ENCODE measurements at regions not wholly inside any gene's neighbourhood (a gene's known extent, or its start where the extent isn't known, plus 50 kb on each side); places are given as distances from the start of the nearest gene placed in this dataset.

GRCh38 chr9:665296-665695 is 176.2 kb upstream of the DMRT1 start:
- Histone ChIP-seq H3K9me3 (ENCODE audit: control insufficient read depth in 4 of 4, low read length in 3 of 4) (no peaks in the 10 kb centered on the region), H3K9ac (ENCODE audit: low read depth in 1 of 2, low read length in 2 of 2) (no peak overlapping the region), H3K36me3 (ENCODE audit: control insufficient read depth in 4 of 4, insufficient read depth in 3 of 4, low read depth in 1 of 4, low read length in 3 of 4) (no peaks in the 10 kb centered on the region), H3K27me3 (ENCODE audit: control insufficient read depth in 4 of 4, insufficient read depth in 4 of 4, low read length in 3 of 4) (no peaks in the 10 kb centered on the region), H3K4me1 (ENCODE audit: control insufficient read depth in 4 of 4, insufficient read depth in 4 of 4, low read length in 3 of 4) (no peaks in the 10 kb centered on the region), H3K4me3 (ENCODE audit: low read depth in 1 of 3, low read length in 3 of 3) (no peak overlapping the region), H3K27ac (ENCODE audit: low read depth in 1 of 2, low read length in 2 of 2) (no peak overlapping the region)
- 95% methylated on average over 2 of the region's 2 CpGs for WGBS
- TF ChIP-seq HNF4A (conservative IDR thresholded peaks at IDR 0.05) (no peak), FOXA2 (IDR thresholded peaks at IDR 0.05) (no peak), ATF3 (IDR thresholded peaks at IDR 0.05) (no peak), HNF4G (IDR thresholded peaks at IDR 0.05) (no peak)
- DNase-seq (ENCODE audit: low spot score): no peak

DNA sequence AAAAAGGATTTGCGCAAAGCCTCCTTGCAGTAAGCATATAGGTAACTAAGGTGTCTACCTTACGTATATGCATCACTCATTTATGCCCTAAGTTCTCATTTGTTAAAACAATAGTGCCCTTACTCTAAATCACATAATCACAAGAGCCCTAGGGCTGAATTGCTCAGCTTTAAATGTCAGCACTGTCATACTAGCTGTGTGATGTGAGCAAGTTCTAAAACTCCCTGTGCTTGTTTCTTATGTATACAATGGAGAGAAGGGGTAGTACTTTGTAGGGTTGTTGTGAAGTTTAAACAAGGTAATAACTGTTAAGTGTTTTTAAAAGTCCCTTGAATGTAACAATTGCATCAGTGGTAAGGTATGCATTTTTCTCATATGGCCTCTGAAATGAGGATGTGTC is 169.5 kb upstream of the DMRT1 start:
- H3K4me3 ChIP-seq (ENCODE audit: low read depth in 1 of 3, low read length in 3 of 3): no peak overlapping the region
- 95% methylated on average over 2 of the region's 2 CpGs for WGBS
- H3K9me3 ChIP-seq (ENCODE audit: control insufficient read depth in 4 of 4, low read length in 3 of 4): no peaks in the 10 kb centered on the region
- H3K27ac ChIP-seq (ENCODE audit: low read depth in 1 of 2, low read length in 2 of 2): no peak overlapping the region
- DNase-seq (ENCODE audit: low spot score): no peak
- H3K4me1 ChIP-seq (ENCODE audit: control insufficient read depth in 4 of 4, insufficient read depth in 4 of 4, low read length in 3 of 4): peaks cover 4 to 22% (median 12%) of the 10 kb centered on the region in 4 donors
- H3K9ac ChIP-seq (ENCODE audit: low read depth in 1 of 2, low read length in 2 of 2): no peak overlapping the region
- H3K27me3 ChIP-seq (ENCODE audit: control insufficient read depth in 4 of 4, insufficient read depth in 4 of 4, low read length in 3 of 4): no peaks in the 10 kb centered on the region
- no peaks in the 10 kb centered on the region for H3K36me3 ChIP-seq (ENCODE audit: control insufficient read depth in 4 of 4, insufficient read depth in 3 of 4, low read depth in 1 of 4, low read length in 3 of 4)
- TF ChIP-seq GABPA (IDR thresholded peaks at IDR 0.05 in 1 of 2, conservative IDR thresholded peaks at IDR 0.05 in 1 of 2) (no peak), RAD21 (IDR thresholded peaks at IDR 0.05) (no peak), NR2F2 (IDR thresholded peaks at IDR 0.05) (no peak), HNF4A (conservative IDR thresholded peaks at IDR 0.05) (no peak), TAF1 (conservative IDR thresholded peaks at IDR 0.05) (no peak), MAX (IDR thresholded peaks at IDR 0.05) (no peak), SP1 (IDR thresholded peaks at IDR 0.05) (no peak), HNF4G (IDR thresholded peaks at IDR 0.05) (no peak), EGR1 (IDR thresholded peaks at IDR 0.05; ENCODE audit: low read depth in 2 of 2) (no peak), YY1 (IDR thresholded peaks at IDR 0.05) (no peak), JUND (IDR thresholded peaks at IDR 0.05) (no peak), CTCF (IDR thresholded peaks at IDR 0.05; ENCODE audit: low read depth, low read length, missing input control) (no peak), FOXA2 (IDR thresholded peaks at IDR 0.05) (no peak), FOXA1 (IDR thresholded peaks at IDR 0.05) (no peak), ATF3 (IDR thresholded peaks at IDR 0.05) (no peak), RXRA (IDR thresholded peaks at IDR 0.05) (no peak)
- TF ChIP-seq, protein P1, sequence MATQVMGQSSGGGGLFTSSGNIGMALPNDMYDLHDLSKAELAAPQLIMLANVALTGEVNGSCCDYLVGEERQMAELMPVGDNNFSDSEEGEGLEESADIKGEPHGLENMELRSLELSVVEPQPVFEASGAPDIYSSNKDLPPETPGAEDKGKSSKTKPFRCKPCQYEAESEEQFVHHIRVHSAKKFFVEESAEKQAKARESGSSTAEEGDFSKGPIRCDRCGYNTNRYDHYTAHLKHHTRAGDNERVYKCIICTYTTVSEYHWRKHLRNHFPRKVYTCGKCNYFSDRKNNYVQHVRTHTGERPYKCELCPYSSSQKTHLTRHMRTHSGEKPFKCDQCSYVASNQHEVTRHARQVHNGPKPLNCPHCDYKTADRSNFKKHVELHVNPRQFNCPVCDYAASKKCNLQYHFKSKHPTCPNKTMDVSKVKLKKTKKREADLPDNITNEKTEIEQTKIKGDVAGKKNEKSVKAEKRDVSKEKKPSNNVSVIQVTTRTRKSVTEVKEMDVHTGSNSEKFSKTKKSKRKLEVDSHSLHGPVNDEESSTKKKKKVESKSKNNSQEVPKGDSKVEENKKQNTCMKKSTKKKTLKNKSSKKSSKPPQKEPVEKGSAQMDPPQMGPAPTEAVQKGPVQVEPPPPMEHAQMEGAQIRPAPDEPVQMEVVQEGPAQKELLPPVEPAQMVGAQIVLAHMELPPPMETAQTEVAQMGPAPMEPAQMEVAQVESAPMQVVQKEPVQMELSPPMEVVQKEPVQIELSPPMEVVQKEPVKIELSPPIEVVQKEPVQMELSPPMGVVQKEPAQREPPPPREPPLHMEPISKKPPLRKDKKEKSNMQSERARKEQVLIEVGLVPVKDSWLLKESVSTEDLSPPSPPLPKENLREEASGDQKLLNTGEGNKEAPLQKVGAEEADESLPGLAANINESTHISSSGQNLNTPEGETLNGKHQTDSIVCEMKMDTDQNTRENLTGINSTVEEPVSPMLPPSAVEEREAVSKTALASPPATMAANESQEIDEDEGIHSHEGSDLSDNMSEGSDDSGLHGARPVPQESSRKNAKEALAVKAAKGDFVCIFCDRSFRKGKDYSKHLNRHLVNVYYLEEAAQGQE (IDR thresholded peaks at IDR 0.05): no peak
- TF ChIP-seq, protein P2, sequence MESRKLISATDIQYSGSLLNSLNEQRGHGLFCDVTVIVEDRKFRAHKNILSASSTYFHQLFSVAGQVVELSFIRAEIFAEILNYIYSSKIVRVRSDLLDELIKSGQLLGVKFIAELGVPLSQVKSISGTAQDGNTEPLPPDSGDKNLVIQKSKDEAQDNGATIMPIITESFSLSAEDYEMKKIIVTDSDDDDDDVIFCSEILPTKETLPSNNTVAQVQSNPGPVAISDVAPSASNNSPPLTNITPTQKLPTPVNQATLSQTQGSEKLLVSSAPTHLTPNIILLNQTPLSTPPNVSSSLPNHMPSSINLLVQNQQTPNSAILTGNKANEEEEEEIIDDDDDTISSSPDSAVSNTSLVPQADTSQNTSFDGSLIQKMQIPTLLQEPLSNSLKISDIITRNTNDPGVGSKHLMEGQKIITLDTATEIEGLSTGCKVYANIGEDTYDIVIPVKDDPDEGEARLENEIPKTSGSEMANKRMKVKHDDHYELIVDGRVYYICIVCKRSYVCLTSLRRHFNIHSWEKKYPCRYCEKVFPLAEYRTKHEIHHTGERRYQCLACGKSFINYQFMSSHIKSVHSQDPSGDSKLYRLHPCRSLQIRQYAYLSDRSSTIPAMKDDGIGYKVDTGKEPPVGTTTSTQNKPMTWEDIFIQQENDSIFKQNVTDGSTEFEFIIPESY (IDR thresholded peaks at IDR 0.05): no peak
